HG02623 (cell line): ENCODE measurements at regions not wholly inside any gene's neighbourhood (a gene's known extent, or its start where the extent isn't known, plus 50 kb on each side); places are given as distances from the start of the nearest gene placed in this dataset.
A peak's percentile ranks its signal among the peaks of the same experiment; 100 is the strongest.
"Not testable (repeated sequence)": the region's sequence is repeated elsewhere in the genome, so short reads cannot be mapped to it uniquely, and the experiment has no call there.

Experiments used
- ATAC-seq: cut with Tn5 transposase; IDR thresholded peaks from one replicate; pipeline ENCODE4 v1.9.1; 2021; ENCODE audit warnings: moderate library complexity; ENCODE audit not compliant: unreplicated experiment

DNA sequence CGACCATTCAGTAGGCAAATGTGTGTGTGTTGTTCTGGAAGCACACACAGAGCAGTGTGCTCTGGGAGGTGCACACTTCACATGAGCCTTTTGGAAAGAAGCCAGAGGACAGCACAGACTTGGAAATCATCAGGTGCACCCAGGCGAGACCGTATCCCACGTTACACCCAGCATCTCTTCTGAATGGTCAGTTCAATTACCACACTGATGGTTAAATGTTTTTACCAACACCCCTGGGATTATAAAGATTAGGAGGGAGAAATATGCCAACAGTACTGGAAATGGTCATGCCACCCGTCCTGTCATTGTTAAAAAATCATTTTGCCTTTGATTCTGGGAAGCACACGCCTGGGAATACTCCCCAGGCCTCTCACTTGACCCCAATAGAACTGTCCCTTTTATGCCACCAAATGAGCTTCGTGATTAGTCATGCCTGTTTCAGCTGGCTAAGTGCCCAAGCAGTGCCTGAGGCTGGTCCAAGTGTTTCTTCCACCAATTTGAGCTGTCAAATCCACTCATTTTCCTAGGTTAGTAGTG, 183.7 kb downstream of the NRP2 start:
- no peak for ATAC-seq

- ATAC-seq = no peak
Measured at GRCh38 chr2:205865056-205865455, 182.8 kb downstream of the NRP2 start.

DNA sequence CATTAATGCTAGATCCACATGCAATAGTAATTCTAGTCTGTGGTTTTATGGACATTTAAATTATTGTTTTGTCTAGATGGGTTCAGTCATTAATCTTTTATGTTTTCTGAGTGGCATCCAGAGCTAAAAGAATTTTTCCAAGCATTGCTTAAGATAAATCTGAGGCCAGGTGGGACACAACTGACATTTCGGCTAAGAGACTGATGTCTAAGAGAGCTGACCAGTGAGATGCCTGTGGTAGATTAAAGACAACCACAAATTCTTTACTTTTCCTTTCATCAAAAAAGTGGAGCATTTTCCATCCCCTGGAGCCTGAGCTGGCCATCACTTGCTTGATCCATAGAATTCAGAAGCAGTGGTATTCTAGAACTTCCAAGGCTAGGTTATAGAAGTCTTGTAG, 182.2 kb downstream of the NRP2 start:
- no peak for ATAC-seq

GRCh38 chr2:205862761-205863160, 180.5 kb downstream of the NRP2 start:
- ATAC-seq = not testable (repeated sequence)

DNA sequence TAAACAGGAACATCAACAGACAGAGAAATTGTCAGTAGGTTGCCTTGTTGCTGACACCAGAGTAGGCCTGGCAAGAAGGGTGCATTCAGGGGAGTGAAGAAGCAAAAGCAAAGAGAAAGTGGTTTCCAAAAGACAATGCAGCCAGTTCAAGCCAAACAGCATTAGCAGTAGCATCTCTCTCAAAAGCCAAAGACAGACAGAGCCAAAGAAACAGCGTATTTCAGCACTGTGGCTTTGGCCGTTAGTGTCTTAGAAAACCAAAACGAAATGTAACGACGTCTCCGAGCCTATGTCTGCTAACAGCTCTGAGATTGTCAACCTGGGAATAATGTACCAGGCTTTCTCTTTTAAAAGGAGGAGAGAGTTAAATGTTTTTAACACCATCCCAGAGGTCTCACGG, 178.6 kb downstream of the NRP2 start:
- ATAC-seq = no peak

DNA sequence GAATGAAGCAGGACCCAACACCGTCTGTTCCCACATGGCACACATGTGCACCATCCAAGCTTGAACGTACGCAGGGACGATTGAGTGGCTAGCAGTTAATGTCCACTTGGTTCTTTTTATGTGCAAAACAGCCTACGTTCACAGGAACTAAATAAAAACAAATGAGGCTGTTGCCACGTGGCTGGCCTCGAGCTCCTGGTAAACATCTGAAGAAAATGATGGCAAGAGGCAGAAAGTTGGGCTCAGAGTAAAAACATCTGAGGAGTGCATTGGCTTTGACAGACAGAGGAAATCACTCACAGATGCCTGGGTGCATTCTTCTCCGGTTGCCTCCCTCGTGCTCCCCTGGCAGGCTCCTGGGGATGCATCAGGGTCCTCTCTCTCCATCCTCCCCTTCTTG, 177.9 kb downstream of the NRP2 start:
- no peak for ATAC-seq

- ATAC-seq = peak; percentile 56
Measured at GRCh38 chr2:205858881-205859441, 176.7 kb downstream of the NRP2 start.

- no peak for ATAC-seq
Measured at GRCh38 chr2:205858275-205858674, 176.0 kb downstream of the NRP2 start.

GRCh38 chr2:205857520-205858237, 175.4 kb downstream of the NRP2 start:
- peak; percentile 64 for ATAC-seq

DNA sequence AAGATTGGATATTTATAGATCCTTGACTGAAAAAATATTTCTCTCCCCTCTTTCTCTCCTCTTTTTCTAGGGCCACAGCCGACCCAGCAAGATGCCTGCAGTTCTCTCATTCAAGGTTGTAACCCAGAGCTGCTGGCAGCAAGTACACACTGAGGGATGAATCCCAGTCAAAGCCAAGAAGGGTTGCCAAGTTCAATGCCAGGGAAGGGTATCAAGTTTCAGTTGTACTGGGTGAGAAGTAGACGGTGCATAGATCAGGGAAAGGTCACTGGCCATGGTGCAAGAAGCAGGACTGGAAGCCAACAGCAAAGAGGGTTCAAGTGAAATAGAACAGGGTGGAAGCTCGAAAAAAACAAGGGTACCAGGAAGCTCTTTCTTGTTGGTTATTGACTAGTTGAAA, 170.2 kb downstream of the NRP2 start:
- ATAC-seq = no peak

- no peak for ATAC-seq
Measured at GRCh38 chr2:205850611-205851010, 168.3 kb downstream of the NRP2 start.

DNA sequence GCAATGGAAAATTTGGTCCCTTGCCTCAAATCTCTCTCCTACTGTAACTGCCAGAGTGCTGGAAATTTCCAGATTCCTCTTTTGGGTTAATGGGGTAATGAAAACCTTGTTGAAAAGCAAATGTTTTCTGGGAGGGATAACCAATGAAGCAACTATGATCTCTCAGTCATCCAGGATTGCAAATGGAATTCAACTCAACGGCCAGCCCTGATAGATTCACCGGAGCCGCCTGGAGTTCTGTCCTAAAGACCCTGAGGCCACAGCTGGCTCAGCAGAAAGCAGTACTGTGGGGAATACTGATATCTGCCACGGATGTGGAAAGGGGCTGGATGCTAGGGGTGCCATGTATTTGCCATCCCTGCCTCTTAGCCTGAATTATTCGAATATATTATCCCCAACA, 167.8 kb downstream of the NRP2 start:
- no peak for ATAC-seq

- no peak for ATAC-seq
Measured at GRCh38 chr2:205849136-205849535, 166.8 kb downstream of the NRP2 start.

GRCh38 chr2:205848601-205849000, 166.3 kb downstream of the NRP2 start:
- ATAC-seq = no peak
